HG03439 (cell line): ENCODE measurements at regions not wholly inside any gene's neighbourhood (a gene's known extent, or its start where the extent isn't known, plus 50 kb on each side); places are given as distances from the start of the nearest gene placed in this dataset.
"Not testable (repeated sequence)": the region's sequence is repeated elsewhere in the genome, so short reads cannot be mapped to it uniquely, and the experiment has no call there.

ENCODE experiments used
- ATAC-seq: cut with Tn5 transposase; IDR thresholded peaks from one replicate; pipeline ENCODE4 v1.9.1; 2021; ENCODE audit warnings: mild to moderate bottlenecking, moderate library complexity; ENCODE audit not compliant: unreplicated experiment

DNA sequence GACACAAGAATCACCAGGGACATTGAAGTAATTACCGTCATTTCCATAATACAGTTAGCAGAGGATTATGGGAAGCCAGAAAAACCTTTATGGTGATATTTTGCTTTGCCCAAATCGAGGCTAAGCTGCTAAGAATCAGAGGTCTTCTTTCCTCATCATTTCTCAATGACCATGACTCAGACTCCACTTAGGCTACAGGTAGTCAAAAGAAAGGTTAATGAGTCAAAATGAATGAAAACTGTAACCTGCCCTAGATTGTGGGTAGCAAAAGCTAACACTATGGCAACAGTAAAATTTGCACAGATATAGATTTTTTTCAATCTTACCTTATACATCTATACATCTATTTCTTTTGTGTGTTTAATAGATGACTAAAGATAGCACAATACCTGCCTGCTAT lies 185.8 kb downstream of the CARTPT start:
- ATAC-seq, result no peak

DNA sequence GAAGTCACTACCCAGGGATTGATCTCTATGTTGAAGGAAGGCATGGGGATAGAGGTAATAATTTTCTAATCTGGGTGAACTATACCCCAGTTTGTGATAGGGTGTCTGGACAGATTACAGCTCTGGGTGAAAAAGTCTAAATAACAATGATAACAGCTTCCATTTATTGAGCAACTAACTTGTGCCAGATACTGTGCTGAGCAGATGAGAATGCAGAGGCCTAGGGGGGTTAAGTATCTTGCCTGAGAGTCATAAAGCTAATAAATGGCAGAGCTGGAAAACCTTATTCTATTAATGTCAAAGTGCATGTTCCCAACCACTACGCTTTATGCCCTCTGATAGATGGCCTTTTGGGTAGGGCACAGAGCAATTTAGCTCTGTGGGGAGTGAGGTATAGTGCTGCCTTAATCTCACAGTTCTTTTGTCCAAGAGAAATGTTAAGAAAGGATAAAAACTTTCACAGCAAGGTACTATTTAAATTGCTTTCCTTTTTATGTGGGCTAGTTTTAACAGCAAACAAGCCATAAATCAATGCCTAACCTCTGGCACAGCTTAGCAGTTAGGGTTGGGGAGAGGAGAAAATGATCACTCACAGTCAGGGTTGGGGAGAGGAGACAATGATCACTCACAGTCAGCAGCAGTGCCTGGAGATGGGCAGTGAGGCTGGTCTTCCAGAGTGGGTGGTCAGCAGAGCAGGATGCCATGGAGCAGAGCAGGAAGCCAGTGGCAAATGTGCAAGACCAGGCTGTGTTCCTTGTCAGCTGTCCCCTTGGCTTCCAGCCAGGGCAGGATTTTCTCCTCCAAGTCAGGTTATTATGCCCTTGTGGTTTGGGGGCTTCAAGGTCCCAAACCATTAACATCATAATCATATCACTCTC lies 187.0 kb downstream of the CARTPT start:
- ATAC-seq, result no peak

DNA sequence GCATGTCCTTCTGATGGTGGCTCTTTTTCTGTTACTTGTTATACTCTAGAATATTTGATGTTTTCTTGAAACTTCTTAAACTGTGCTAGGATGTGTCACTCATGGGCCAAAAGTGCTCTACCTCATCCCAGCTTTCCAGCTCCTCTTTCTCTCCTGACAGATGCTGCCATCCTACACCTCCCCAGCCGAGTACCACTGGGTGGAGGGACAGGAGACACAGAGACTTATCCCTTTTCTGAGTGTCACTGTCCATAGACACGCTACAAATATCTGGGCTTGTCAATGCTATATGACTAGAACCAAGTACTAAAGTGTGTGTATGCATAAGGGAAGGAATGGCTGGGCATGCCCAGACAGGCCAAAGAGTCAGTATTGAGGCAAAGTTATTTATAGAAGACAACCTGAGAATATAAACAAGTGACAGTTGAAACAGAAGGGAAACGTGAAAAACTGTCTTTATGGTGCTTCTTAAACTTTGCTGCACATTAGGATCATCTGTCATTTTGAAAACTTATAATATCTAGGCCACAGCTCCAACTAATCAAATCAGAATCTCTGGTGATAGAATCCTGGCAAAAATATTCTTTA lies 188.0 kb downstream of the CARTPT start:
- peak; percentile 56 for ATAC-seq

DNA sequence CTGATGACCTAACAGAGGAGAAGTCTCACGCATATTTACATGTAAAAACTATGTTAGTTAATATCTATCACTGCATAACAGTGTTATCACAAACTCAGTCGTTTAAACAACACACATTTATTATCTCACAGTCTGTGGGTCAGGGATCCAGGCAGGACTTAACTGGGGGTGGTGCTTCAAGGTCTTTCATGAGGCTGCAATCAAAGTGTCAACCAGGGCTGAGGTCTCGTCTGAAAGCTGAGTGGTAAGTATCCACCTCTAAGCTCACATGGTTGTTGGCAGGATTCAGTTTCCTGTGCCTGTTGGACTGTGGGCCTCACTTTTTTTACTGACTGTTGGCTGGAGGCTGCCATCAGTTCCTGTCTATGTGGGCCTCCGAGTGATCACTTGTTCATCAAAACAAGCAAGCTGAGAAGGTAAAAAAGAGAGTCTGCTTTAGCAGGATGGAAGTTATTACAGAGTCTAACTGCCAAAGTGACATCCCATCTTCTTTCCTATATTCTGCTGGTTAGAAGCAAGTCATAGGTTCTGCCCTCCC lies 188.6 kb downstream of the CARTPT start:
- peak; percentile 22 for ATAC-seq

DNA sequence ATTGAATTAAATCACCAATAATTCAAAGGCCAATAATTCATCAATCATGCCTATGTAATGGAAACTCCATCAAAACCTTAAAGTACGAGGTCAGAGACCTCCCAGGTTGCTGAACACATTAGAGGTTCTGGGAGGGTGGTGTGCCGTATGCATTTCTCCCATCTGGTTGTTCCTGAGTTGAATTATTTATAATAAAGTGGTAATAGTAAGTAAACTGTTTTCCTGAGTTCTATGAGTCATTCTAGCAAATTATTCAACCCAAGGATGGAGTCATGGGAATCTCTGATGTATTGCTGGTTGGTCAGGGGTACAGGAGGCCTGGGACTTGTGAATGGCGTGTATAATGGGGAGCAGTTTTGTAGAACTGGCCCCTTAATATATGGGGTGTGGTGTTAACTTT lies 191.7 kb downstream of the CARTPT start:
- no peak for ATAC-seq

DNA sequence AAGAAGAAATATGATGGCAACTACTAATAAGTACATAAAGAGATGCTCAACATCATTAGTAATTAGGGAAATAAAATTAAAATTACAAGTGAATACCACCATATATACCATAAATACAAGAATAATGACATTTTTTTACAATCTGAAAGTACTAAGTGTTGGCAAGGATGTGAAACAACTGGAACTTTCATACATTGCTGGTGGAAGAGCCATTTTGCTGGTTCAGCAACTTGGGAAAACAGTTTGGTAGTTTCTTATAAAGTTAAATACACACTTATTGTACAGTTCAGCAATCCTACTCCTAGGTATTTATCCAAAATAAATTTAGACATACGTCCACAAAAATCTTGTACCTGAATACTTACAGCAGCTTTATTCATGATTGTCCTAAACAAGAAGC lies 192.9 kb downstream of the CARTPT start:
- no peak for ATAC-seq

DNA sequence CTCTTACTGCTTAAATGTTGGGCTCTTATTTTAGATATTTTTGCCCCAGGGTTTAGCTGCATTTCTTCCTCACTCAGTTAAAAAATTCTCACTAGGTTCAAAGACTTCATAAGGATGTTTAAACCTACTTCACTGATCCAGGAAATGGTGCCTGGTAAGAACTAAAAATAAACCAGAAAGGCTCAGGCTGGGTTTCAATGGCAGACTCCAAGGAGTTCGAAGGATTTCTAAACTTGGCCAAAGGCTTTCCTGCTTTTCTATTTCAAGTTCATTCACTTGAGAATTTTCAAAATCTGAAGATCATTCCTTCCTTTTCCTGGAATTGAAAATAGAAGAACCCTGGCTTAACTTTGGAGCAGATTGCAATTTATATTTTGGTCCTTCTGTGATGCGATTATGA lies 193.0 kb upstream of the MAP1B start:
- no peak for ATAC-seq

DNA sequence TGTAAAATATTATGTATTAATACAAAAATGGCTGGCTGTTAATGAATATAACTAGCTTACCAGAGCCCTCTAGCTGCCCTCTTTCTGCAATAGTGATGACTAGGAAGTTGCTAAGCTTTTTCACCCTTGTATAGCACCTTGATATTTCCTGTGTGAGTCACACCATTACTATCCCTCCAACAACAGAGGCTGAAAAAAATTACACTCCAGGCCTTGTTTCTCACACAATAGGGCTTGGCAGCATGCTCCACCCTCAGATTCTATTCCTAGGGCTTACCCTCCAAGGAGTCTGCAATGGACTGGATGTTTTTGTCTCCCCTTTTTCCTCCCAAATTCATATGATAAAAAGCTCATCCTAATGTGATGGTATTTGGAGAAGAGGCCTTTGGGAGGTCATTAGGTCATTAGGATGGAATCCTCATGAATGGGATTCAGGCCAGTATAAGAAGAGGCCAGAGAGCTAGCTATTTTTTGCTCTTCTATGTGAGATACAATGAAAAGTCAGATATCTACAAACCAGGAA lies 184.6 kb upstream of the MAP1B start:
- ATAC-seq, result no peak

DNA sequence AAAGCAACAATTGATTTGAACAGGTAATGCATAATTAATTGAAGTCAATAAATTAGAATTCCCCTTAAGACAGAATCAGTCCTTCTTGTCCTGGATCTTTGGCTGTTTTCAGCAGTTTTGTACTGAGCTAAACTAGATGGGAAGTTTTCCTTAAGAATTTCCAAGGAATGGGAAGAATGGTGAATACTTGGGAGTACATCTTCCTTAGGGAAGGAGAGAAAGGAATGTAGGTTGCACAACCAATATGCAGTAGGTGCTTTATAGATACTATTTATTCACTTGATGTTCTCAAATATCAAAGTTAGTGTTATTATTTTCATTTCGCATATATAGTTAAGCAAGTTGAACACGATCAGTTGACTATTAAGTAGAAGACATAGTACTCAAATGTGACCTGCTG lies 183.5 kb upstream of the MAP1B start:
- no peak for ATAC-seq

DNA sequence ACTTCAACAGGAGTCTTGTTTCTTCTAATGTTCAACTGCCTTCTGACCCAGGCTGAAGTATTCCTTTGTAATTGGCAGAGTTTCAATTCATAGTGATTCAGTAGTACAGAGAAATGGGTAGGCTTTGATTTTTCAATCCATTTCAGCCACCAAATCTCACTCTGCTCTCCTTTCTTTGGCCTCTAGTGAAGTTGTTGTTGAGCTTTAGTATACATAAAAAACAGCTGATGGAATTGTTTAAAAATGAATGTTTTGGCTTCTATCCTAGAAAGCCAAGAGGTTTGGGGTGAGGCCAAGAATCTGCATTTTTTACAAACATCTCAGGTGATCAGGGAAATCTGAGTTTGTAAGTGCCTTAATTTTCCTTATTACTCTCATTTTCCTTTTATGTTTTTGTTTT lies 182.9 kb upstream of the MAP1B start:
- ATAC-seq, result no peak

DNA sequence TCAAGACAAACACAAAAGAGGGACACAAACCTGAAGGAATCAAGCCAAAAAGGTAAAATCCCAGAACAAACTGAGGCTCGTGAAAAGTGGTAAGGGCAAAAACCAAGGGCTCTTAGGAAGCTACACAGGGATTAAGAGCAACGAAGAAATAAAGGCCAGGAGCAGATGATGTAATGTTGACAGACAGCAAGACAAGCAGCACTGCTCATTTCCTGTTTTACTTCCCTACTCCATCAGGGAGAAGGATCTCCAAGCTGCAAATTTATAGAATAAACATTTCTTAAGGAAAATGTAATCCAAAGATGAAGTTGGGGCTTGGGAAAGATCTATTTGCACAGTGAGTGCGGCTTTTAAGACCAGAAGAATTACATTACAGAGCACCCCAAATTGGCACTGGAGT lies 182.3 kb upstream of the MAP1B start:
- no peak for ATAC-seq

DNA sequence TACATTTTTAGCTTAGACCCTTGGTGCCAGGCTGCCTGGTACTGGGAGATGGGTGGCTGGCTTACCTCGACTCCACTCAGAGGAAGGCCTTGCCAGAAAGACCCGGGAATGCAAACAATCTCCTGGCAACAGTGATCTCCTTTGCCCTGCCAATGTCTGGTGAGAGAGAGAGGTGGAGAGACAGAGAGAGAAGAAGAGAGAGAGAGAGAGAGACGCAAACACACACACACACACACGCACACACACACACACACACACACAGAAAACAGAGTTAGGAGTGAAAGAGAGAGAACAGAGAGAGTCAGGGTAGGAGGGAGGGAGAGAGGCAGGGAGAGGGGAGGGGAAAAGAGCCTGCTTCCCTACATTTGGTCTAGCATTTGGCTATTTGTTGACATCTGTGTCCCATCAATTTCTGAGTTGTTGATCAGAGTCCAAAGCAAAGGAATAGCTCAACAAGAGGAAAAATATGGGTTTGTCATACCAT lies 181.6 kb upstream of the MAP1B start:
- no peak for ATAC-seq

DNA sequence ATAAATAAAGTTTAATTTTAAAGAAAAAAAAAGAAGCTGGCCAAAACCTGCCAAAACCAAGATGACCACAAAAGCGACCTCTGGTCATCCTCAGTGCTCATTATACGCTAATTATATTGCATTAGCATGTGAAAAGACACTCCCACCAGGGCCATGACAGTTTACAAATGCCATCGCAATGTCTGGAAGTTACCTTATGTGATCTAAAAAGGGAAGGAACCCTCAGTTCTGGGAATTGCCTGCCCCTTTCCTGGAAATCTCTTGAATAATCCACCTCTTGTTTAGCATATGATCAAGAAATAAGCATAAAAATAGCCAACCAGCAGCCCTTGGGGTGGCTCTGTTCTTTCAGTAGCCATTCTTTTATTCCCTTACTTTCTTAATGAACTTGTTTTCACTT lies 178.3 kb upstream of the MAP1B start:
- no peak for ATAC-seq

DNA sequence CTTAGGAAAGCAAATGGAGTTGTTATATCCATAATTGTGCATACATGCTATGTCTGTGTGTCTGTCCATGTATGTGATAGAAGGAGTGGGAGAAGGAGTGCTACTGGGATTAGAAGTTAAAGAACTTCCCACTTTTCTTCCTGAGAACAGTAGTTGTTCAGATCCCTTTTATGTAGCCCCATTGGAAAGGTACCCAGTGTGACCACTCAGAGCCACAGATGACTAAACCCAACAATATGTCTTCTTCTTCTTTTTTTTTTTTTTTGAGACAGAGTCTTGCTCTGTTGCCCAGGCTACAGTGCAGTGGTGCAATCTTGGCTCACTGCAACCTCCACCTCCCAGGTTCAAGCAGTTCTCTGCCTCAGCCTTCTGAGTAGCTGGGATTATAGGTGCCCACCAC lies 176.7 kb upstream of the MAP1B start:
- ATAC-seq, result not testable (repeated sequence)

DNA sequence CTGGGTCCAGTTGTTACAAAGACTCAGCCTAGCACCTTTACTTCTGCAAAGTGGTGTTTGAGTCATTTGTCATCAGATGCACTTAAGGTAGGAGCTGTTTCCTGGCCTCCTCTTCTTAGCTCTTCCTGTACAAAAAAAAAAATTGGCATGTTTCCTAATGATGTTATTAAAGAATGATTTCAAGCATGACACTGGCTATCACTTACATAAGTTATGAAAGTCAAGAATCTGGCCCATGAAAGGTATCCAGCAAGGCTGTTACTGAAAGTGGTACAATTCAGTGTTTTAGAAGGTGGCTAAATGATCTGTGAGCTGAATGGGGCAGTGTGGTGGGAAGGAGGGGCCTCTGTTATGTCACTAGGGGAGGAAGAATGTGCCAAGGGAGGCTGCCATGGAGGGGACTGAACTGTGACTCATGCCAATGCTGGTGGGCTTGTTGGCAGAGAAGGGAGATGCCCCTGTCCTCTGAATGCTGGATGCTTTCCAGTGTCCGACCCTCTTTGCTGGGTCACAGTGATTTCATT lies 175.1 kb upstream of the MAP1B start:
- ATAC-seq, result no peak

DNA sequence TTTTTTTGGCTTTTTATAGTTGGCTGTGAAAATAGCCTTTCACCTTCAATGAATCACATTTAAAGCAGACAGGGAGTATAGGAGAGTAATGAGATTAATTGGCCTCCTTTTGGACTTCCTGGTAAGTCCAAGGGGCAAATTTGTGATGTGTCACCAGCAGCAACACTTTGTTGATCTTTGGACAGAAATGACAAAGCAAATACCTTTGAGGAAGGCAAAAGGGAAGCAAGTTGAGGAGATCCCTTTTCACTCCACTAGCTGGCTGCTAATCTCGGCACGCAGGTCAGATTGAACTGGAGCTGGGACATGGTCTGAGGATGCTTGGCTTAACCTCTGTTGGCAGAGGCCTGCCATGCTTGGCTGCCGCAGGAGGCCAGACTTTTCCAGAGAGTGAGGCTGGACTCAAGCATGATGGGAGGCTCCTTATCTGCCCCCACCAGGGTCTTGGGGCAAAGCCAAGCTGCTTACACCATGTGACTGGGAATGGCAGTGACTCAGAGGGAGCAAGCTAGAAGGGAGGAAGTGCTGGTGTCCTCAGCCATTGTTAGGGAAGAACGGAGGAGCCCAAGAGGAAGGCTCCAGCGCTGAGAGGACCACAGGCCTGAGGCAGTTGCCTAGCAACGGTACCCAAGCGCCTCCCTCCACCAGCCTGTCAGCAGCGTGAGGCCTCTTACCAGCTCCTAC lies 174.5 kb upstream of the MAP1B start:
- ATAC-seq, result no peak

DNA sequence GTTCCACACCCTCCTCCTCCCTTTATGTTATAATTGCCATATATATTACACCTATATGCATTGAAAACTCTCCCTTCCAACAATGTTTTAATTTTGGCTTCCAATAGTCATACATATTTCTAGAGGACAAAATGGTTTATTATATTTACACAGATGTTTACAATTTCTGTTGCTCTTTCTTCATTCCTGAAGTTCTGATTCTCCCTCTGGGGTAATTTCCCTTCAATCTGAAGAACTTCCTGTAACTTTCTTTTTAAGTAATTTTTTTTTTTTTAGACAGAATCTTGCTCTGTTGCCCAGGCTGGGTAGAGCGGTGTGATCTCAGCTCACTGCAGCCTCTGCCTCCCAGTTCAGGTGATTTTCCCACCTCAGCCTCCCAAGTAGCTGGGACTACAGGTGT lies 173.0 kb upstream of the MAP1B start:
- no peak for ATAC-seq

DNA sequence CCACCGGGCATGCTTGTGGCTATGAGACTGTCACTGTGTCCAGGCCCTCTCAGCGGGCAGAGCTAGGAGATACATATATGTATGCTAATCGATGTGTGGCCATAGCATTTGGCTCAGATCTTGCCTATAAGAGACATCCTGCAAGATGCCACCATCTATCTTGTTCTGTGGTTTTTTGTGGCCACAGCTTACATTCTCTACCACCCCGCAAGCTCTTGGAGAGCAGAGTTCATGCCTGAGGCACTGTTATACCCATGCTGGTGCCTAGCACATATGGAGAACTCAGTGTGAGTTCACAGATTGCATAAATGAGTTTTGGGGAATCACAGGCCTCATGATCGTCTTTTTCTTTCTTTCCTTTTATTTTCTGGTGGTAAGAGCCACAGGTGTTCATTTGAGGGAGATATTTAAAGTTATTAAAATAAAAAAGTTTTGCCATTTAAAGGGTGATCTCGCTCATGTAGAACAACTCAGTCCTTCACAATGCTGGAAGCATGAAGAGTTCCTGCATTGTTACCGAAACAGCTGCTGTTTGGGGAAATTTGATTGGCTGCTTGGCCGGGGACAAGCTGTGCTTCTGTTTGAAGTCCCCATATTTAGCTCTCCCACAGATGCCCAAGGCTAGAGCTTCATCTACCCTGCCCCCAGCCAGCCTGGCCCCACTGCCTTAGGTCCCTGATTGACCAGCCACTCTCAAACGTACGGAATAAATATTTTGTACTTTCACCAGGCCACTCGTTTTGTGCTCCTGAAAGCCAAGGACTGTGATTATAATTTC lies 169.2 kb upstream of the MAP1B start:
- no peak for ATAC-seq

DNA sequence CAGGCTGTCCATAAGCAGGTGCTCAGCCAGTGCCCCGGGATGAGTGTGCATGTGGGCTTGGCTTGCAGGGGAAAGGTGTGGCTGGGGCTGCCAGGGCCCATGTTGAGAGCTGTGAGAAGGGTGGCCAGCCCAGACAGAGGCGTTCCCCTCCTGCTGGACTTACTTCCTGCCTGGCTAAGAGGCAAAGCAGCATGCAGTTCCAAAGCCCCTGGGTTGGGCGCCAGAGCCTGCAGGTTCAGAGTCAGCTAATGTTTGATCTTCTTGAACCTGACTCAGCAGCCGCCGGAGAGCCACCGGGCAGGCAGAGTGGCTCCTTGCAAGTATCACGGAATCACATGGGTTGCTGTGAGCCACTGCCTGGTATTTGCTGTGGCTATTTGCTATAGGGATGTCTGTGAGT lies 168.4 kb upstream of the MAP1B start:
- no peak for ATAC-seq

DNA sequence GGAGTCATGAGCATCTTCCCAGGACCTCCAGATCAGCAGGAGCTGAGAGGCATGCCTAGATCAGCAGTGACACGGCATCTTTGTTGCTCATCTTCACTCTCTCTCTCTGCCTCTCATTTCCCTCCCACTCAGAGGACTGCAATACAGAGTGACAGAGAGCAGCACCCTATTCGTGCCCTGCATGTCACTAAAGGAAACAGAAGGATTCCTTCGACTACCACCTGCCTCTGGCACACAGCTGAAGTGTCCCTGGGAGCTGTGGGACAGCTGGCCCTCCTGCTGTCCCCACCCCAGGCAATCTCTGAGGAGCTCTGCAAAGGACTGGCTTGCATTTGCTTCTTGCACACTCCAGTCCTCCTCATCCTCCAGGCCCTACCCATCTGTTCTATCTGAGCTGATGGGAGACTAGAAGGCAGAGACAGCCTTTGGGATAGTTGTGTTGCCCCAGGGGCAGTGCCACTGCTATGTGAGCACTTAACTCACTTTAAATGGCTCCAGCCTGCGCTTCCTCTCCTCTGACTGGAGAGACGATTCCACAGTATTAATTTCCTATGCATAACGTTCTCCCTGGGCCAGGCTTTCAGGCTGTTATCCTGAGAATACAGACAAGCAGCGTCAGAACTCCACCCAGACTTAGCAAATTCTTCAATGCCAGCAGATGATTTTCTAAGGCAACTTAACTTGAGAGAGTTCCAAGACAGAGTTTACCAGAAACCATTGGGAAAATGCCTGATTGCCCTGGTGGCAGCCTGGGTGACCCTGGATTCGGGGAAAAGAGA lies 167.6 kb upstream of the MAP1B start:
- no peak for ATAC-seq
